BJ (cell line): ENCODE measurements at regions not wholly inside any gene's neighbourhood (a gene's known extent, or its start where the extent isn't known, plus 50 kb on each side); places are given as distances from the start of the nearest gene placed in this dataset.

Experiments used
- CTCF ChIA-PET: fragments of 350-600 bp; formaldehyde crosslinking; extraction: SDS; loops from one replicate; lab custom pipeline; 2021; ENCODE audit warnings: antibody characterized with exemption, inconsistent platforms; lab: Yijun Ruan, JAX
- POLR2A ChIA-PET: fragments of 300-600 bp; sonication (Branson Sonifier 250); formaldehyde crosslinking; extraction: SDS; loops from one replicate; lab custom pipeline; 2021; ENCODE audit warnings: antibody characterized with exemption; lab: Charles Lee
- DNase-seq: peaks from one replicate; pipeline ENCODE4 v3.0.0-alpha.2; 2011; ENCODE audit warnings: low read depth
- H3K27me3 ChIP-seq: 2 replicates; pipeline ENCODE4 v1.6.0; 2011; ENCODE audit warnings: low read length; ENCODE audit not compliant: control insufficient read depth, insufficient read depth
- H3K36me3 ChIP-seq: 2 replicates; pipeline ENCODE4 v1.5.1; 2011; ENCODE audit warnings: low read length; ENCODE audit not compliant: control insufficient read depth, insufficient read depth
- H3K4me3 ChIP-seq: 2 replicates; pipeline ENCODE4 v1.5.1; 2011; ENCODE audit warnings: low read depth, mild to moderate bottlenecking, control low read depth, low read length
- TF ChIP-seq, protein P1 (sequence below): IDR thresholded peaks from 2 replicates; pipeline ENCODE4 v1.5.1; 2011; ENCODE audit warnings: low read depth, mild to moderate bottlenecking, control low read depth, inconsistent platforms, low read length, moderate library complexity; ENCODE audit not compliant: insufficient read depth

DNA sequence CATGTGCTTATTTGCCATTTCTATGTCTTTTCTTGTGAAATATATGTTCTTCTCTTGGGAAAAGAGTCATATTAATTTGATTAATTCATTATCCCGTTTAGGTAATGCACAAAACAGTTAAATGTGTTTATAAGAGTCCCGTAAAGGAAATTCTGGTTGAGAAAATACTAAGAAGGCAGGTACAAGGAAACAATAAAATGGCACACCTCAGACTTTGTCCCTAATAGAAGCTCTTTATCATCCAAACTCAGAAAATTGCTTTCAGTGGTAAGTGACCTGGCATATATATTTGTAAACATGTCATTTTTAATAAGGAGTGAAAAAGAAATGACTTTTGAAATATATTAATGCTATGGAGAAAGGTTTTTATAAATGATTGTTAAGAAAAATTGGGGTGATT is 540.5 kb upstream of the CITED2 start:
- ChIA-PET CTCF (no interaction called here), POLR2A (no interaction called here)
- H3K36me3 ChIP-seq = no peaks in the 10 kb centered on the region
- TF ChIP-seq, protein P1, sequence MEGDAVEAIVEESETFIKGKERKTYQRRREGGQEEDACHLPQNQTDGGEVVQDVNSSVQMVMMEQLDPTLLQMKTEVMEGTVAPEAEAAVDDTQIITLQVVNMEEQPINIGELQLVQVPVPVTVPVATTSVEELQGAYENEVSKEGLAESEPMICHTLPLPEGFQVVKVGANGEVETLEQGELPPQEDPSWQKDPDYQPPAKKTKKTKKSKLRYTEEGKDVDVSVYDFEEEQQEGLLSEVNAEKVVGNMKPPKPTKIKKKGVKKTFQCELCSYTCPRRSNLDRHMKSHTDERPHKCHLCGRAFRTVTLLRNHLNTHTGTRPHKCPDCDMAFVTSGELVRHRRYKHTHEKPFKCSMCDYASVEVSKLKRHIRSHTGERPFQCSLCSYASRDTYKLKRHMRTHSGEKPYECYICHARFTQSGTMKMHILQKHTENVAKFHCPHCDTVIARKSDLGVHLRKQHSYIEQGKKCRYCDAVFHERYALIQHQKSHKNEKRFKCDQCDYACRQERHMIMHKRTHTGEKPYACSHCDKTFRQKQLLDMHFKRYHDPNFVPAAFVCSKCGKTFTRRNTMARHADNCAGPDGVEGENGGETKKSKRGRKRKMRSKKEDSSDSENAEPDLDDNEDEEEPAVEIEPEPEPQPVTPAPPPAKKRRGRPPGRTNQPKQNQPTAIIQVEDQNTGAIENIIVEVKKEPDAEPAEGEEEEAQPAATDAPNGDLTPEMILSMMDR = no peak
- no peak overlapping the region for H3K4me3 ChIP-seq
- no peaks in the 10 kb centered on the region for H3K27me3 ChIP-seq
- no peak for DNase-seq

DNA sequence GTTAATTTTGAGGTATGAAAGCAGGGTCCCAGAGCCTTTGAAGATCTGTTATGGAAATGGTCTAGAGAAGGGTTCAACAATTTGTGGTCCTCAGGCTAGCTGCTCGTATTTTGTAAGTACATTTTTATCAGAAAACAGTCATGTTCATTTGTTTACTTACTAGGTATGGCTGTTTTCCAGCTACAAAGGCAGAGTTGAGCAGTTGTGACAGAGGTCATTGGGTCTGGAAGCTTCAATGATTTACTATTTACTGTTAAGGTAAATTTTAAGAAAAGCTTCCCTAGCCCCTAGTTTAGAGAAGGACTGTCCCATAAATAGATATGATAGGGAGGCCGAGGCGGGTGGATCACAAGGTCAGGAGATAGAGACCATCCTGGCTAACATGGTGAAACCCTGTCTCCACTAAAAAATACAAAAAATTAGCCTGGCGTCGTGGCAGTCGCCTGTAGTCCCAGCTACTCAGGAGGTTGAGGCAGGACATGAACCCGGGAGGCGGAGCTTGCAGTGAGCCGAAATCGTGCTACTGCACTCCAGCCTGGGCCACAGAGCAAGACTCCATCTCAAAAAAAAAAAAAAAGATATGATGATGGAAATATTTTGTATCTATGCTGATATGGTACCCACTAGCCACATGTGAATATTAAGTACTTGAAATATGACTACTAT is 538.4 kb upstream of the CITED2 start:
- Histone ChIP-seq H3K27me3 (no peaks in the 10 kb centered on the region), H3K4me3 (no peak overlapping the region), H3K36me3 (no peaks in the 10 kb centered on the region)
- TF ChIP-seq, protein P1 = no peak
- CTCF ChIA-PET = interaction anchor here (0.6 to 1.7 kb wide), 2 partner anchors 9 to 64 kb away, joined by 3 to 4 read pairs; no protein-coding TSS in a partner anchor
- DNase-seq = no peak
- POLR2A ChIA-PET = no interaction called here

DNA sequence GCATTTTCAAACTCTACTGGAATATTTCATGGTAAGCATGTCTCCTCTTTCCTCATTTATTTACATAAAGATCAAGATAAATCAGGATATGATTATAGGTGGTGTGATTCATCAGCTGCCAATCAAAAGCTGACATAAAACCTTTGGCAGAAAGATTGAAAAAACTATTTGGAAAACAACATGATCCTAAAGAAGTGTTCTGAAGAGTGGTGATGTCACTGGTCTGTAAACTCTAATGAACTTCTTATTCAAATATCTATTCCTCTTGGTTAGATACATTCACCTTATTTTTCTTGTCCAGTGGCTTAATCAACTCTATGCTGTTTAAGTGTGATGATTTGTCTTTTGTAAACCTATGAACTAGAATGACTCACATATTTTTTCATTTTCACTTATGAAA is 535.5 kb upstream of the CITED2 start:
- H3K27me3 ChIP-seq = no peaks in the 10 kb centered on the region
- CTCF ChIA-PET = interaction anchor here (0.6 kb wide), 1 partner anchor 81 kb away, joined by 3 read pairs; no protein-coding TSS in a partner anchor
- H3K36me3 ChIP-seq = no peaks in the 10 kb centered on the region
- POLR2A ChIA-PET = no interaction called here
- H3K4me3 ChIP-seq = no peak overlapping the region
- DNase-seq = no peak
- TF ChIP-seq, protein P1 = no peak

DNA sequence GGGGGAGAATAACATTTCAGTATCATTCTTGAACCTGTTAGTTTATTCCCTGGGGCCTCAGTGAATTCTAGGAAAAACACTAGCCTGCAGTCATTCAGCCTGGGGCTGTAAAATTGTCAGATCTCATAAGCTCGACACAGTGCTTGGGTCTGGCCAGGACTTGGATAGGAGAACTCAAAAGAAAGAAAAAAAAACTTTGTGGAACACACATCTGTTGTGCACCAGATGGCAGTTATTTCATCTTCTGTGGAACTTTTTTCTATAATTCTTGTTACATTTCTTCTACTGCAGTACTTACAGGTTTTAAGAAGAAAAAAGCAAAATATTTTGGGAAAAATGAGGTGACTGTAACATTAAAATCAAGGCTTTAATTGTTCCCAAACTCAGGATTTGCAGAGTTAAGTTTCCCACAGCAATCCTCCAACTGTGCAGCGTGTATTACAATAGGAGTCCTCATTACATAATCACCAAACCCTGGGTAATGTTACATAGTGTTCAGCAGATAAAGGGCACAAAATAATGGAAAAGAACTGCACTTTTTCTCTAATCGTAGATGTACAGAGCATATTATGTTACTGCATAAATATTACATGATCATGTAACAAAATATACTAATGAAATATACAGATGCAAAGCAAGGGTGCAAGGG is 531.1 kb upstream of the CITED2 start:
- POLR2A ChIA-PET = no interaction called here
- TF ChIP-seq, protein P1 = no peak
- DNase-seq = peak; percentile 51
- H3K27me3 ChIP-seq = no peaks in the 10 kb centered on the region
- no peak overlapping the region for H3K4me3 ChIP-seq
- CTCF ChIA-PET = interaction anchor here (1.2 kb wide), 1 partner anchor 10 kb away, joined by 3 read pairs; no protein-coding TSS in a partner anchor
- no peaks in the 10 kb centered on the region for H3K36me3 ChIP-seq

DNA sequence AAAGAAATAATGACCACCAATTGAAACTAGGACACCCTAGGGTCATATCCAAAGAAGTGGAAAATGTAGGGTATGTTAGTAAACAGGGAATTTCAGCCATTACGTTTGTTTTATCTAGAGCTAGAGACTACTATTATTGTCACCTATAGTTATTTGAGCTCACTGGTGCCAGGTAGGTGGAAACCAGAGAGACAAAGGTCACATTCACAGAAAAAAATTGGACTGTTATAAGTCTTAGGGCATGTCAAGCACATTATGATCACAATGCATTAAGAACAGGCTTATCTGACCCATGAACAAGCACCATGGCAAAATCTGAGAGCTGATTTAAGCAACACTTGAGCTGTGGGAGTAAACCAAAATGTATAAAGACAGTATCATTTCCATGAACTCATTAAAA is 530.1 kb upstream of the CITED2 start:
- Histone ChIP-seq H3K36me3 (no peaks in the 10 kb centered on the region), H3K4me3 (no peak overlapping the region), H3K27me3 (no peaks in the 10 kb centered on the region)
- no peak for DNase-seq
- ChIA-PET POLR2A (no interaction called here), CTCF (interaction anchor here (1.2 kb wide), 1 partner anchor 9 kb away, joined by 3 read pairs; no protein-coding TSS in a partner anchor)
- TF ChIP-seq, protein P1 = no peak
